ENCODE measurements at regions not wholly inside any gene's neighbourhood (a gene's known extent, or its start where the extent isn't known, plus 50 kb on each side); places are given as distances from the start of the nearest gene placed in this dataset.

GRCh38 chr2:184504252-184504651 is 94.1 kb upstream of the ZNF804A start:
- no peak for DNase-seq

GRCh38 chr2:184507254-184507653 is 91.1 kb upstream of the ZNF804A start:
- no peak for DNase-seq

- DNase-seq: no peak
Measured at GRCh38 chr2:184517402-184517801, 80.9 kb upstream of the ZNF804A start.

- DNase-seq: no peak
Measured at GRCh38 chr2:184520441-184520840, 77.9 kb upstream of the ZNF804A start.

GRCh38 chr2:184523732-184524131 is 74.6 kb upstream of the ZNF804A start:
- DNase-seq: no peak

- DNase-seq: no peak
Measured at GRCh38 chr2:184524551-184525382, 73.6 kb upstream of the ZNF804A start.

GRCh38 chr2:184527058-184527457 is 71.3 kb upstream of the ZNF804A start:
- no peak for DNase-seq

- no peak for DNase-seq
Measured at GRCh38 chr2:184528119-184528518, 70.2 kb upstream of the ZNF804A start.

GRCh38 chr2:184530239-184530638 is 68.1 kb upstream of the ZNF804A start:
- DNase-seq: no peak

GRCh38 chr2:184530959-184531358 is 67.4 kb upstream of the ZNF804A start:
- DNase-seq: no peak

GRCh38 chr2:184532551-184532950 is 65.8 kb upstream of the ZNF804A start:
- DNase-seq: no peak

- DNase-seq: no peak
Measured at GRCh38 chr2:184534986-184535385, 63.3 kb upstream of the ZNF804A start.

GRCh38 chr2:184540246-184540789 is 58.0 kb upstream of the ZNF804A start:
- DNase-seq: no peak

- no peak for DNase-seq
Measured at GRCh38 chr2:184541591-184541990, 56.7 kb upstream of the ZNF804A start.

GRCh38 chr2:184543832-184544231 is 54.5 kb upstream of the ZNF804A start:
- DNase-seq: no peak
